ENCODE measurements at regions not wholly inside any gene's neighbourhood (a gene's known extent, or its start where the extent isn't known, plus 50 kb on each side); places are given as distances from the start of the nearest gene placed in this dataset.
"Not testable (repeated sequence)": the region's sequence is repeated elsewhere in the genome, so short reads cannot be mapped to it uniquely, and the experiment has no call there.

- DNase-seq: not testable (repeated sequence)
Measured at GRCh38 chr3:195999176-195999575, 82.7 kb downstream of the TFRC start.

- DNase-seq: not testable (repeated sequence)
Measured at GRCh38 chr3:195996314-195996713, 85.6 kb downstream of the TFRC start.

GRCh38 chr3:195994343-195994742, 86.0 kb upstream of the TNK2 start:
- peak; percentile 30 for DNase-seq

GRCh38 chr3:195993671-195994070, 85.3 kb upstream of the TNK2 start:
- not testable (repeated sequence) for DNase-seq

- not testable (repeated sequence) for DNase-seq
Measured at GRCh38 chr3:195992956-195993595, 84.7 kb upstream of the TNK2 start.

- DNase-seq: not testable (repeated sequence)
Measured at GRCh38 chr3:195991986-195992385, 83.6 kb upstream of the TNK2 start.

GRCh38 chr3:195991243-195991642, 82.9 kb upstream of the TNK2 start:
- not testable (repeated sequence) for DNase-seq

GRCh38 chr3:195990841-195991174, 82.5 kb upstream of the TNK2 start:
- DNase-seq: not testable (repeated sequence)

- peak; percentile 92 for DNase-seq
Measured at GRCh38 chr3:195989921-195990840, 81.8 kb upstream of the TNK2 start.

GRCh38 chr3:195989197-195989920, 81.0 kb upstream of the TNK2 start:
- peak; percentile 12 for DNase-seq

GRCh38 chr3:195988764-195989163, 80.4 kb upstream of the TNK2 start:
- DNase-seq: not testable (repeated sequence)

GRCh38 chr3:195987001-195987400, 78.7 kb upstream of the TNK2 start:
- not testable (repeated sequence) for DNase-seq

GRCh38 chr3:195986576-195986975, 78.2 kb upstream of the TNK2 start:
- not testable (repeated sequence) for DNase-seq

- not testable (repeated sequence) for DNase-seq
Measured at GRCh38 chr3:195985348-195985920, 77.1 kb upstream of the TNK2 start.

- not testable (repeated sequence) for DNase-seq
Measured at GRCh38 chr3:195984392-195985030, 76.2 kb upstream of the TNK2 start.

- DNase-seq: not testable (repeated sequence)
Measured at GRCh38 chr3:195983880-195984279, 75.5 kb upstream of the TNK2 start.

- not testable (repeated sequence) for DNase-seq
Measured at GRCh38 chr3:195982754-195983153, 74.4 kb upstream of the TNK2 start.

- DNase-seq: not testable (repeated sequence)
Measured at GRCh38 chr3:195981778-195982177, 73.4 kb upstream of the TNK2 start.

GRCh38 chr3:195979877-195980276, 71.5 kb upstream of the TNK2 start:
- not testable (repeated sequence) for DNase-seq

GRCh38 chr3:195978585-195978984, 70.2 kb upstream of the TNK2 start:
- DNase-seq: not testable (repeated sequence)

- DNase-seq: not testable (repeated sequence)
Measured at GRCh38 chr3:195976876-195977275, 68.5 kb upstream of the TNK2 start.

GRCh38 chr3:195974281-195974680, 65.9 kb upstream of the TNK2 start:
- not testable (repeated sequence) for DNase-seq
